HG02870 (cell line): ENCODE measurements at regions not wholly inside any gene's neighbourhood (a gene's known extent, or its start where the extent isn't known, plus 50 kb on each side); places are given as distances from the start of the nearest gene placed in this dataset.

ENCODE experiments used
- ATAC-seq: cut with Tn5 transposase; IDR thresholded peaks from one replicate; pipeline ENCODE4 v1.9.1; 2021; ENCODE audit warnings: mild to moderate bottlenecking, moderate library complexity; ENCODE audit not compliant: unreplicated experiment

- ATAC-seq, result no peak
Measured at GRCh38 chrX:96430756-96431455, 253.7 kb upstream of the DIAPH2 start.

- ATAC-seq, result no peak
Measured at GRCh38 chrX:96432647-96433046, 252.0 kb upstream of the DIAPH2 start.

GRCh38 chrX:96433409-96434077, 251.1 kb upstream of the DIAPH2 start:
- ATAC-seq, result no peak

GRCh38 chrX:96435378-96436035, 249.1 kb upstream of the DIAPH2 start:
- no peak for ATAC-seq

- ATAC-seq, result no peak
Measured at GRCh38 chrX:96436105-96436504, 248.5 kb upstream of the DIAPH2 start.

- ATAC-seq, result no peak
Measured at GRCh38 chrX:96438803-96439202, 245.8 kb upstream of the DIAPH2 start.

GRCh38 chrX:96440941-96441340, 243.7 kb upstream of the DIAPH2 start:
- no peak for ATAC-seq

- ATAC-seq, result no peak
Measured at GRCh38 chrX:96445531-96446065, 239.0 kb upstream of the DIAPH2 start.

- ATAC-seq, result no peak
Measured at GRCh38 chrX:96446524-96446923, 238.1 kb upstream of the DIAPH2 start.

- ATAC-seq, result no peak
Measured at GRCh38 chrX:96447161-96447560, 237.5 kb upstream of the DIAPH2 start.

- no peak for ATAC-seq
Measured at GRCh38 chrX:96449191-96449590, 235.5 kb upstream of the DIAPH2 start.

GRCh38 chrX:96449896-96450295, 234.7 kb upstream of the DIAPH2 start:
- ATAC-seq, result no peak

GRCh38 chrX:96453139-96453538, 231.5 kb upstream of the DIAPH2 start:
- ATAC-seq, result peak; percentile 82

GRCh38 chrX:96455078-96455477, 229.6 kb upstream of the DIAPH2 start:
- ATAC-seq, result peak; percentile 60

- no peak for ATAC-seq
Measured at GRCh38 chrX:96464880-96465558, 219.6 kb upstream of the DIAPH2 start.

GRCh38 chrX:96474029-96474740, 210.5 kb upstream of the DIAPH2 start:
- ATAC-seq, result no peak

- no peak for ATAC-seq
Measured at GRCh38 chrX:96474741-96475125, 209.9 kb upstream of the DIAPH2 start.

- ATAC-seq, result no peak
Measured at GRCh38 chrX:96480081-96480480, 204.6 kb upstream of the DIAPH2 start.

- ATAC-seq, result no peak
Measured at GRCh38 chrX:96481831-96482230, 202.8 kb upstream of the DIAPH2 start.

GRCh38 chrX:96483647-96484160, 200.9 kb upstream of the DIAPH2 start:
- ATAC-seq, result no peak
